Retinal pigment epithelial cell (primary cell): ENCODE measurements at regions not wholly inside any gene's neighbourhood (a gene's known extent, or its start where the extent isn't known, plus 50 kb on each side); places are given as distances from the start of the nearest gene placed in this dataset.
"Not testable (repeated sequence)": the region's sequence is repeated elsewhere in the genome, so short reads cannot be mapped to it uniquely, and the experiment has no call there.

Experiments used
- DNase-seq: peaks from one replicate; pipeline ENCODE4 v3.0.0-alpha.2; 2010; ENCODE audit warnings: low read depth
- H3K4me3 ChIP-seq: 2 replicates; pipeline ENCODE4 v1.5.1; 2011; ENCODE audit warnings: mild to moderate bottlenecking, low read length, control low read depth, moderate library complexity
- CTCF ChIP-seq: conservative IDR thresholded peaks from 2 replicates; pipeline ENCODE4 v1.5.1; 2011; ENCODE audit warnings: low read depth, low read length, control low read depth, inconsistent platforms

- H3K4me3 ChIP-seq, result no peak overlapping the region
- no peak for TF ChIP-seq CTCF
- no peak for DNase-seq
These were observed 159.3 kb downstream of the TTC8 start for GRCh38 chr14:88983755-88984154.

GRCh38 chr14:88985654-88986053 is 161.2 kb downstream of the TTC8 start:
- no peak for DNase-seq
- no peak overlapping the region for H3K4me3 ChIP-seq
- no peak for TF ChIP-seq CTCF

- H3K4me3 ChIP-seq, result no peak overlapping the region
- TF ChIP-seq CTCF, result no peak
- DNase-seq, result peak; percentile 77
These were observed 161.8 kb downstream of the TTC8 start for GRCh38 chr14:88986146-88986841.

- DNase-seq, H3K4me3 ChIP-seq: not testable (repeated sequence)
These were observed 162.5 kb downstream of the TTC8 start for GRCh38 chr14:88986908-88987307.

- TF ChIP-seq CTCF, result no peak
- no peak for DNase-seq
- H3K4me3 ChIP-seq, result no peak overlapping the region
These were observed 163.1 kb downstream of the TTC8 start for GRCh38 chr14:88987516-88987915.

- TF ChIP-seq CTCF, result no peak
- DNase-seq, result no peak
- H3K4me3 ChIP-seq, result no peak overlapping the region
These were observed 165.5 kb downstream of the TTC8 start for GRCh38 chr14:88989911-88990310.

- H3K4me3 ChIP-seq, result no peak overlapping the region
- TF ChIP-seq CTCF, result no peak
- no peak for DNase-seq
These were observed 166.4 kb downstream of the TTC8 start for GRCh38 chr14:88990856-88991255.
